ENCODE measurements at regions not wholly inside any gene's neighbourhood (a gene's known extent, or its start where the extent isn't known, plus 50 kb on each side); places are given as distances from the start of the nearest gene placed in this dataset.

GRCh38 chr4:81838586-81838985, 366.9 kb upstream of the RASGEF1B start:
- DNase-seq (ENCODE audit: extremely low read depth, low read depth, low spot score) = no peak

- DNase-seq (ENCODE audit: extremely low read depth, low read depth, low spot score) = no peak
These were observed 365.0 kb upstream of the RASGEF1B start for GRCh38 chr4:81836716-81837115.

- DNase-seq (ENCODE audit: extremely low read depth, low read depth, low spot score) = no peak
These were observed 361.9 kb upstream of the RASGEF1B start for GRCh38 chr4:81833576-81833975.

- no peak for DNase-seq (ENCODE audit: extremely low read depth, low read depth, low spot score)
These were observed 357.3 kb upstream of the RASGEF1B start for GRCh38 chr4:81828991-81829390.

GRCh38 chr4:81827577-81828202, 356.0 kb upstream of the RASGEF1B start:
- no peak for DNase-seq (ENCODE audit: extremely low read depth, low read depth, low spot score)

GRCh38 chr4:81826817-81827424, 355.2 kb upstream of the RASGEF1B start:
- no peak for DNase-seq (ENCODE audit: extremely low read depth, low read depth, low spot score)

GRCh38 chr4:81826335-81826734, 354.6 kb upstream of the RASGEF1B start:
- no peak for DNase-seq (ENCODE audit: extremely low read depth, low read depth, low spot score)

- DNase-seq (ENCODE audit: extremely low read depth, low read depth, low spot score) = no peak
These were observed 346.7 kb upstream of the RASGEF1B start for GRCh38 chr4:81818385-81818920.

- DNase-seq (ENCODE audit: extremely low read depth, low read depth, low spot score) = no peak
These were observed 344.5 kb upstream of the RASGEF1B start for GRCh38 chr4:81816031-81816761.

- no peak for DNase-seq (ENCODE audit: extremely low read depth, low read depth, low spot score)
These were observed 343.4 kb upstream of the RASGEF1B start for GRCh38 chr4:81814987-81815541.

- DNase-seq (ENCODE audit: extremely low read depth, low read depth, low spot score) = no peak
These were observed 340.0 kb upstream of the RASGEF1B start for GRCh38 chr4:81811562-81812293.

GRCh38 chr4:81808011-81808672, 336.4 kb upstream of the RASGEF1B start:
- no peak for DNase-seq (ENCODE audit: extremely low read depth, low read depth, low spot score)

GRCh38 chr4:81807386-81807785, 335.7 kb upstream of the RASGEF1B start:
- no peak for DNase-seq (ENCODE audit: extremely low read depth, low read depth, low spot score)

- no peak for DNase-seq (ENCODE audit: extremely low read depth, low read depth, low spot score)
These were observed 334.8 kb upstream of the RASGEF1B start for GRCh38 chr4:81806485-81806884.

GRCh38 chr4:81804849-81805248, 333.1 kb upstream of the RASGEF1B start:
- DNase-seq (ENCODE audit: extremely low read depth, low read depth, low spot score) = no peak

GRCh38 chr4:81802285-81802846, 330.7 kb upstream of the RASGEF1B start:
- no peak for DNase-seq (ENCODE audit: extremely low read depth, low read depth, low spot score)

- DNase-seq (ENCODE audit: extremely low read depth, low read depth, low spot score) = no peak
These were observed 327.7 kb upstream of the RASGEF1B start for GRCh38 chr4:81799371-81799770.

- no peak for DNase-seq (ENCODE audit: extremely low read depth, low read depth, low spot score)
These were observed 325.3 kb upstream of the RASGEF1B start for GRCh38 chr4:81796790-81797528.

- no peak for DNase-seq (ENCODE audit: extremely low read depth, low read depth, low spot score)
These were observed 320.8 kb upstream of the RASGEF1B start for GRCh38 chr4:81792521-81792920.

All from glomerular endothelial cell (primary cell).